ENCODE measurements at regions not wholly inside any gene's neighbourhood (a gene's known extent, or its start where the extent isn't known, plus 50 kb on each side); places are given as distances from the start of the nearest gene placed in this dataset.
A peak's percentile ranks its signal among the peaks of the same experiment; 100 is the strongest.

GRCh38 chr12:93059288-93059687 lies 130.2 kb upstream of the EEA1 start:
- ChIA-PET POLR2A (ENCODE audit: low non-redundant PET) (no interaction called here), CTCF (no interaction called here)
- intact Hi-C loops (cut with micrococcal nuclease; ENCODE audit: unreplicated experiment) = no loop called here
- no peaks in the 10 kb centered on the region for H3K9me3 ChIP-seq (ENCODE audit: low read depth, low read length, poor library complexity, severe bottlenecking)
- no peak for TF ChIP-seq EZH2 (IDR thresholded peaks at IDR 0.05; ENCODE audit: borderline replicate concordance, low read depth, low read length, poor library complexity, severe bottlenecking)
- TF ChIP-seq CTCF (conservative IDR thresholded peaks at IDR 0.05; ENCODE audit: low read depth, low read length) = no peak
- H3K27me3 ChIP-seq (replicated peaks; ENCODE audit: insufficient read depth, low read depth, low read length, poor library complexity) = no peaks in the 10 kb centered on the region
- H3K27ac ChIP-seq (ENCODE audit: low read depth, low read length, poor library complexity, severe bottlenecking) = no peak overlapping the region
- H3K4me3 ChIP-seq (ENCODE audit: low read depth, low read length, poor library complexity, severe bottlenecking) = no peak overlapping the region
- H3K36me3 ChIP-seq (ENCODE audit: insufficient read depth, low read length, poor library complexity, severe bottlenecking) = no peaks in the 10 kb centered on the region
- DNase-seq (ENCODE audit: low spot score) = no peak
- BruUV-seq (replicated peaks) = no TSS peak
- peaks cover 19% of the 10 kb centered on the region for H3K4me1 ChIP-seq (ENCODE audit: insufficient read depth, low read length, poor library complexity, severe bottlenecking)

GRCh38 chr12:93059925-93060665 lies 131.0 kb upstream of the EEA1 start:
- no peak overlapping the region for H3K27ac ChIP-seq (ENCODE audit: low read depth, low read length, poor library complexity, severe bottlenecking)
- H3K36me3 ChIP-seq (ENCODE audit: insufficient read depth, low read length, poor library complexity, severe bottlenecking) = no peaks in the 10 kb centered on the region
- intact Hi-C loops (cut with micrococcal nuclease; ENCODE audit: unreplicated experiment) = no loop called here
- no peaks in the 10 kb centered on the region for H3K27me3 ChIP-seq (replicated peaks; ENCODE audit: insufficient read depth, low read depth, low read length, poor library complexity)
- no peaks in the 10 kb centered on the region for H3K9me3 ChIP-seq (ENCODE audit: low read depth, low read length, poor library complexity, severe bottlenecking)
- no TSS peak for BruUV-seq (replicated peaks)
- ChIA-PET POLR2A (ENCODE audit: low non-redundant PET) (interaction anchor here (0.7 kb wide), 1 partner anchor 28 kb away, joined by 4 read pairs; no protein-coding TSS in a partner anchor), CTCF (no interaction called here)
- peaks cover 19% of the 10 kb centered on the region for H3K4me1 ChIP-seq (ENCODE audit: insufficient read depth, low read length, poor library complexity, severe bottlenecking)
- no peak overlapping the region for H3K4me3 ChIP-seq (ENCODE audit: low read depth, low read length, poor library complexity, severe bottlenecking)
- TF ChIP-seq EZH2 (IDR thresholded peaks at IDR 0.05; ENCODE audit: borderline replicate concordance, low read depth, low read length, poor library complexity, severe bottlenecking) (no peak), CTCF (conservative IDR thresholded peaks at IDR 0.05; ENCODE audit: low read depth, low read length) (no peak)
- no peak for DNase-seq (ENCODE audit: low spot score)

- DNase-seq (ENCODE audit: low spot score) = peak; percentile 76
- peak overlapping the region; percentile 10 for H3K27ac ChIP-seq (ENCODE audit: low read depth, low read length, poor library complexity, severe bottlenecking)
- H3K4me3 ChIP-seq (ENCODE audit: low read depth, low read length, poor library complexity, severe bottlenecking) = peak overlapping the region; percentile 0
- TF ChIP-seq CTCF (conservative IDR thresholded peaks at IDR 0.05; ENCODE audit: low read depth, low read length) = no peak; the same call in 1 of the 2 replicates
- no peak for TF ChIP-seq EZH2 (IDR thresholded peaks at IDR 0.05; ENCODE audit: borderline replicate concordance, low read depth, low read length, poor library complexity, severe bottlenecking)
- no peaks in the 10 kb centered on the region for H3K27me3 ChIP-seq (replicated peaks; ENCODE audit: insufficient read depth, low read depth, low read length, poor library complexity)
- H3K9me3 ChIP-seq (ENCODE audit: low read depth, low read length, poor library complexity, severe bottlenecking) = no peaks in the 10 kb centered on the region
- no TSS peak for BruUV-seq (replicated peaks)
- ChIA-PET CTCF (no interaction called here), POLR2A (ENCODE audit: low non-redundant PET) (no interaction called here)
- intact Hi-C loops (cut with micrococcal nuclease; ENCODE audit: unreplicated experiment) = no loop called here
- H3K4me1 ChIP-seq (ENCODE audit: insufficient read depth, low read length, poor library complexity, severe bottlenecking) = peaks cover 19% of the 10 kb centered on the region
- no peaks in the 10 kb centered on the region for H3K36me3 ChIP-seq (ENCODE audit: insufficient read depth, low read length, poor library complexity, severe bottlenecking)
These were observed 131.8 kb upstream of the EEA1 start for GRCh38 chr12:93060666-93061472.
